Thyroid gland (tissue), 4 donors: ENCODE measurements at regions not wholly inside any gene's neighbourhood (a gene's known extent, or its start where the extent isn't known, plus 50 kb on each side); places are given as distances from the start of the nearest gene placed in this dataset.

Source experiments
- POLR2A ChIP-seq, 2 donors: fragments of 450-650 bp; IDR thresholded peaks; one replicate each; pipeline ENCODE4 v1.6.1; 2017; ENCODE audit warnings: antibody characterized with exemption in 2 of 2, mild to moderate bottlenecking in 2 of 2, moderate library complexity in 1 of 2
- TF ChIP-seq, protein P1 (sequence below), 6 experiments: fragments of 200-600 bp in 3 of 6; fragments of 450-650 bp in 3 of 6; sonication (generic) in 3 of 6; IDR thresholded peaks; one replicate each; pipeline ENCODE4 v1.5.1; 2016 to 2019; ENCODE audit warnings: antibody characterized with exemption in 6 of 6, mild to moderate bottlenecking in 2 of 6, inconsistent platforms in 1 of 6, moderate library complexity in 1 of 6

DNA sequence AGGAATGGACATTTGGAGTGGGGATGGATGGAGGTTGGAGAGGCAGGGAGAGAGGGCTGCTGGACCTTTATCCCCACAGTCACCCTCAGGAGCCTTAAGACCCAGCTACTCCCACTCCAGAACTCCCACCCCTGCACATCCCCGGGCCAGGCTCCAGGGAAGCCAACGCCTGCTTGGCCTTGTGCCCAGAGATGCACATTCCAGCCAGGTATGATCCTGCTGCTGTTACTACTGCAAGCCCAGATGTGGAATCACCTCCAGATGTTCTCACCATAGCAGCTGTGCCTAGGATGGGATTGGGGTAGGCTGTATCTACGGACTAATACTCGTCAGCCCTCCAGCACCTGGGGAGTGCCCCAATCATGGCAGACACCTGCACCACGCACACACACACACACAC, 71.7 kb downstream of the ZFP36L2 start:
- TF ChIP-seq, protein P1, sequence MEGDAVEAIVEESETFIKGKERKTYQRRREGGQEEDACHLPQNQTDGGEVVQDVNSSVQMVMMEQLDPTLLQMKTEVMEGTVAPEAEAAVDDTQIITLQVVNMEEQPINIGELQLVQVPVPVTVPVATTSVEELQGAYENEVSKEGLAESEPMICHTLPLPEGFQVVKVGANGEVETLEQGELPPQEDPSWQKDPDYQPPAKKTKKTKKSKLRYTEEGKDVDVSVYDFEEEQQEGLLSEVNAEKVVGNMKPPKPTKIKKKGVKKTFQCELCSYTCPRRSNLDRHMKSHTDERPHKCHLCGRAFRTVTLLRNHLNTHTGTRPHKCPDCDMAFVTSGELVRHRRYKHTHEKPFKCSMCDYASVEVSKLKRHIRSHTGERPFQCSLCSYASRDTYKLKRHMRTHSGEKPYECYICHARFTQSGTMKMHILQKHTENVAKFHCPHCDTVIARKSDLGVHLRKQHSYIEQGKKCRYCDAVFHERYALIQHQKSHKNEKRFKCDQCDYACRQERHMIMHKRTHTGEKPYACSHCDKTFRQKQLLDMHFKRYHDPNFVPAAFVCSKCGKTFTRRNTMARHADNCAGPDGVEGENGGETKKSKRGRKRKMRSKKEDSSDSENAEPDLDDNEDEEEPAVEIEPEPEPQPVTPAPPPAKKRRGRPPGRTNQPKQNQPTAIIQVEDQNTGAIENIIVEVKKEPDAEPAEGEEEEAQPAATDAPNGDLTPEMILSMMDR (IDR thresholded peaks at IDR 0.05): no peak
- TF ChIP-seq POLR2A (IDR thresholded peaks at IDR 0.05): no peak
